Endothelial cell of umbilical vein (primary cell): ENCODE measurements at regions not wholly inside any gene's neighbourhood (a gene's known extent, or its start where the extent isn't known, plus 50 kb on each side); places are given as distances from the start of the nearest gene placed in this dataset.

Experiments
- BruUV-seq: library from RNA; stranded (reverse); fragments of 400-500 nt; replicated peaks from 2 replicates; lab custom pipeline; 2021; lab: Mats Ljungman, UMichigan
- CTCF ChIA-PET: fragments of 300-600, 350-600 bp; sonication (Branson Sonifier 250); formaldehyde crosslinking; loops from one replicate; lab custom pipeline; 2021; ENCODE audit warnings: antibody characterized with exemption, inconsistent platforms; lab: Charles Lee
- POLR2A ChIA-PET: fragments of 300-600, 350-600 bp; sonication (Branson Sonifier 250); formaldehyde crosslinking; loops from one replicate; lab custom pipeline; 2021; ENCODE audit warnings: antibody characterized with exemption, inconsistent platforms; lab: Charles Lee
- DNase-seq: peaks from one replicate; pipeline ENCODE4 v3.0.0-alpha.2; 2011; ENCODE audit warnings: low read depth, low spot score
- FAIRE-seq: peaks from 2 replicates; lab custom pipeline; 2011; peaks lifted over from hg19 to GRCh38; lab: Jason Lieb, UNC
- H2AFZ ChIP-seq: 2 replicates; pipeline ENCODE4 v1.6.0; 2012; ENCODE audit warnings: low read depth, low read length, control low read depth, inconsistent platforms
- H3K27ac ChIP-seq: 2 replicates; pipeline ENCODE4 v1.5.1; 2011; ENCODE audit warnings: low read depth, mild to moderate bottlenecking, control low read depth, low read length, moderate library complexity; ENCODE audit not compliant: insufficient read depth
- H3K27me3 ChIP-seq, 2 experiments: 2 replicates each; pipeline versions ENCODE4 v1.6.0 to v1.6.1; 2011; ENCODE audit warnings: low read length in 2 of 2, mixed read lengths in 1 of 2; ENCODE audit not compliant: control insufficient read depth in 2 of 2, insufficient read depth in 2 of 2
- H3K36me3 ChIP-seq, 2 experiments: 2 replicates in 1 of 2; 3 replicates in 1 of 2; pipeline ENCODE4 v1.5.1; 2011; ENCODE audit warnings: low read length in 2 of 2, mild to moderate bottlenecking in 1 of 2, moderate library complexity in 1 of 2; ENCODE audit not compliant: control insufficient read depth in 2 of 2, insufficient read depth in 2 of 2; ENCODE audit errors: extremely low read depth in 1 of 2
- H3K4me1 ChIP-seq: 3 replicates; pipeline ENCODE4 v1.5.1; 2011; ENCODE audit warnings: mild to moderate bottlenecking, low read length; ENCODE audit not compliant: control insufficient read depth, insufficient read depth; ENCODE audit errors: extremely low read depth
- H3K4me2 ChIP-seq: 2 replicates; pipeline ENCODE4 v1.6.1; 2011; ENCODE audit warnings: low read length, control low read depth, mixed read lengths; ENCODE audit not compliant: insufficient read depth
- H3K4me3 ChIP-seq, 3 experiments: fragments of 200-600 bp in 1 of 3; sonication (generic), shearing (Covaris generic) in 1 of 3; replicated peaks in 1 of 3; 2 replicates each; pipeline ENCODE4 v1.5.1; 2011 to 2016; ENCODE audit warnings: control low read depth in 3 of 3, low read length in 3 of 3, mild to moderate bottlenecking in 2 of 3, inconsistent platforms in 1 of 3, low read depth in 1 of 3, moderate library complexity in 1 of 3; ENCODE audit not compliant: insufficient read depth in 1 of 3
- H3K79me2 ChIP-seq: 2 replicates; pipeline ENCODE4 v1.6.0; 2012; ENCODE audit warnings: low read length, inconsistent platforms; ENCODE audit not compliant: control insufficient read depth, insufficient read depth
- H3K9ac ChIP-seq: replicated peaks from 2 replicates; pipeline ENCODE3; 2011; ENCODE audit warnings: low read length, control low read depth; ENCODE audit not compliant: insufficient read depth; ENCODE audit errors: extremely low read depth
- H3K9me1 ChIP-seq: replicated peaks from 3 replicates; pipeline ENCODE4 v1.6.0; 2011; ENCODE audit warnings: mild to moderate bottlenecking, low read length; ENCODE audit not compliant: control insufficient read depth, insufficient read depth; ENCODE audit errors: extremely low read depth
- H3K9me3 ChIP-seq: replicated peaks from 2 replicates; pipeline ENCODE4 v1.5.1; 2012; ENCODE audit warnings: low read length, inconsistent platforms; ENCODE audit not compliant: control insufficient read depth, insufficient read depth
- H4K20me1 ChIP-seq: replicated peaks from 2 replicates; pipeline ENCODE3; 2011; ENCODE audit warnings: mild to moderate bottlenecking, low read length; ENCODE audit not compliant: control insufficient read depth, insufficient read depth; ENCODE audit errors: extremely low read depth
- EZH2 ChIP-seq: IDR thresholded peaks from 2 replicates; pipeline ENCODE4 v1.6.1; 2012; ENCODE audit warnings: borderline replicate concordance, low read depth, mild to moderate bottlenecking, moderate library complexity, low read length, inconsistent platforms; ENCODE audit not compliant: severe bottlenecking
- FOS ChIP-seq: IDR thresholded peaks from 2 replicates; pipeline ENCODE4 v1.6.1; 2011; ENCODE audit warnings: mild to moderate bottlenecking, low read length, moderate library complexity, borderline replicate concordance; ENCODE audit not compliant: insufficient read depth
- GATA2 ChIP-seq: IDR thresholded peaks from 2 replicates; pipeline ENCODE4 v1.7.0; 2011; ENCODE audit warnings: low read depth, mild to moderate bottlenecking, moderate library complexity, mixed read lengths, low read length; ENCODE audit not compliant: insufficient read length, insufficient read depth
- JUN ChIP-seq: IDR thresholded peaks from 2 replicates; pipeline ENCODE4 v1.6.1; 2011; ENCODE audit warnings: borderline replicate concordance, low read depth; ENCODE audit not compliant: insufficient read length, insufficient read depth
- MAX ChIP-seq: IDR thresholded peaks from 2 replicates; pipeline ENCODE4 v1.6.1; 2011; ENCODE audit not compliant: insufficient read depth, insufficient read length
- MYC ChIP-seq: IDR thresholded peaks from one replicate; pipeline ENCODE4 v1.6.1; 2011; ENCODE audit warnings: mild to moderate bottlenecking, low read depth, low read length
- POLR2A ChIP-seq: IDR thresholded peaks from 2 replicates; pipeline ENCODE4 v1.6.1; 2012; ENCODE audit warnings: low read depth, mild to moderate bottlenecking, control low read depth, low read length
- POLR2AphosphoS5 ChIP-seq: IDR thresholded peaks from 2 replicates; pipeline ENCODE4 v1.6.1; 2012; ENCODE audit warnings: low read depth, mild to moderate bottlenecking, control low read depth, low read length, moderate library complexity; ENCODE audit not compliant: insufficient read depth
- dilution Hi-C: fragments of 300-500 bp; cut with MboI; formaldehyde crosslinking; loops from one replicate; pipeline ENCODE4 v1.15.0; 2019; ENCODE audit warnings: low sequenced_read_pairs; ENCODE audit not compliant: extremely low pct_ligation_motif_present
- intact Hi-C: fragments of 100-400 bp; cut with micrococcal nuclease; formaldehyde crosslinking; loops from one replicate; pipeline ENCODE4 v1.10.0; 2022
- TF ChIP-seq, protein P1 (sequence below), 2 donors: IDR thresholded peaks; 1 replicate in 1 of 2; 2 replicates in 1 of 2; pipeline ENCODE4 v1.5.1; 2011; ENCODE audit warnings: low read length in 2 of 2, mild to moderate bottlenecking in 2 of 2, moderate library complexity in 2 of 2, control low read depth in 1 of 2, inconsistent platforms in 1 of 2, low read depth in 1 of 2; ENCODE audit not compliant: insufficient read depth in 1 of 2; ENCODE audit errors: extremely low read depth in 1 of 2

- H3K9ac ChIP-seq, result no peak overlapping the region
- POLR2A ChIA-PET, result no interaction called here
- TF ChIP-seq POLR2A, result no peak
- TF ChIP-seq JUN, result no peak
- TF ChIP-seq POLR2AphosphoS5, result no peak
- TF ChIP-seq MYC, result no peak
- TF ChIP-seq, protein P1, sequence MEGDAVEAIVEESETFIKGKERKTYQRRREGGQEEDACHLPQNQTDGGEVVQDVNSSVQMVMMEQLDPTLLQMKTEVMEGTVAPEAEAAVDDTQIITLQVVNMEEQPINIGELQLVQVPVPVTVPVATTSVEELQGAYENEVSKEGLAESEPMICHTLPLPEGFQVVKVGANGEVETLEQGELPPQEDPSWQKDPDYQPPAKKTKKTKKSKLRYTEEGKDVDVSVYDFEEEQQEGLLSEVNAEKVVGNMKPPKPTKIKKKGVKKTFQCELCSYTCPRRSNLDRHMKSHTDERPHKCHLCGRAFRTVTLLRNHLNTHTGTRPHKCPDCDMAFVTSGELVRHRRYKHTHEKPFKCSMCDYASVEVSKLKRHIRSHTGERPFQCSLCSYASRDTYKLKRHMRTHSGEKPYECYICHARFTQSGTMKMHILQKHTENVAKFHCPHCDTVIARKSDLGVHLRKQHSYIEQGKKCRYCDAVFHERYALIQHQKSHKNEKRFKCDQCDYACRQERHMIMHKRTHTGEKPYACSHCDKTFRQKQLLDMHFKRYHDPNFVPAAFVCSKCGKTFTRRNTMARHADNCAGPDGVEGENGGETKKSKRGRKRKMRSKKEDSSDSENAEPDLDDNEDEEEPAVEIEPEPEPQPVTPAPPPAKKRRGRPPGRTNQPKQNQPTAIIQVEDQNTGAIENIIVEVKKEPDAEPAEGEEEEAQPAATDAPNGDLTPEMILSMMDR (IDR thresholded peaks at IDR 0.05; ENCODE audit: extremely low read depth in 1 of 2, insufficient read depth in 1 of 2, low read depth in 1 of 2, low read length in 2 of 2), result no peak
- H3K9me3 ChIP-seq, result no peaks in the 10 kb centered on the region
- no peaks in the 10 kb centered on the region for H3K4me1 ChIP-seq
- H3K27me3 ChIP-seq, result peaks cover 0 to 3% of the 10 kb centered on the region in 2 experiments
- H2AFZ ChIP-seq, result no peak overlapping the region
- H3K27ac ChIP-seq, result no peak overlapping the region
- intact Hi-C loops, result no loop called here
- no TSS peak for BruUV-seq
- FAIRE-seq (no peak), DNase-seq (no peak)
- H3K4me3 ChIP-seq, result no peak overlapping the region
- no peaks in the 10 kb centered on the region for H4K20me1 ChIP-seq
- dilution Hi-C loops, result no loop called here
- no peaks in the 10 kb centered on the region for H3K9me1 ChIP-seq
- H3K4me2 ChIP-seq, result no peak overlapping the region
- no peaks in the 10 kb centered on the region for H3K79me2 ChIP-seq
- CTCF ChIA-PET, result interaction anchor here (0.7 kb wide), 2 partner anchors 23 to 30 kb away, joined by 3 to 5 read pairs; no protein-coding TSS in a partner anchor
- H3K36me3 ChIP-seq, result no peaks in the 10 kb centered on the region
These were observed 71.5 kb upstream of the DTNBP1 start for GRCh38 chr6:15734118-15734897.

GRCh38 chr6:15730922-15731321, 68.1 kb upstream of the DTNBP1 start:
- DNase-seq (no peak), FAIRE-seq (no peak)
- dilution Hi-C loops, result no loop called here
- peaks cover 0 to 5% of the 10 kb centered on the region in 2 experiments for H3K27me3 ChIP-seq
- no peak overlapping the region for H3K27ac ChIP-seq
- no peaks in the 10 kb centered on the region for H3K79me2 ChIP-seq
- no peak for TF ChIP-seq GATA2
- TF ChIP-seq, protein P1 (IDR thresholded peaks at IDR 0.05; ENCODE audit: extremely low read depth in 1 of 2, insufficient read depth in 1 of 2, low read depth in 1 of 2, low read length in 2 of 2), result no peak
- no peak for TF ChIP-seq MAX
- TF ChIP-seq POLR2AphosphoS5, result no peak
- no peak for TF ChIP-seq FOS
- TF ChIP-seq JUN, result no peak
- no peak for TF ChIP-seq MYC
- no peak for TF ChIP-seq EZH2
- no peak for TF ChIP-seq POLR2A
- intact Hi-C loops, result no loop called here
- H3K4me3 ChIP-seq, result no peak overlapping the region
- no peaks in the 10 kb centered on the region for H3K36me3 ChIP-seq
- ChIA-PET CTCF (no interaction called here), POLR2A (no interaction called here)
- no peak overlapping the region for H2AFZ ChIP-seq
- no peak overlapping the region for H3K4me2 ChIP-seq
- no TSS peak for BruUV-seq
- no peak overlapping the region for H3K9ac ChIP-seq
- no peaks in the 10 kb centered on the region for H4K20me1 ChIP-seq
- no peaks in the 10 kb centered on the region for H3K9me3 ChIP-seq
- no peaks in the 10 kb centered on the region for H3K4me1 ChIP-seq
- H3K9me1 ChIP-seq, result no peaks in the 10 kb centered on the region
